ENCODE measurements at regions not wholly inside any gene's neighbourhood (a gene's known extent, or its start where the extent isn't known, plus 50 kb on each side); places are given as distances from the start of the nearest gene placed in this dataset.
"Not testable (repeated sequence)": the region's sequence is repeated elsewhere in the genome, so short reads cannot be mapped to it uniquely, and the experiment has no call there.

DNA sequence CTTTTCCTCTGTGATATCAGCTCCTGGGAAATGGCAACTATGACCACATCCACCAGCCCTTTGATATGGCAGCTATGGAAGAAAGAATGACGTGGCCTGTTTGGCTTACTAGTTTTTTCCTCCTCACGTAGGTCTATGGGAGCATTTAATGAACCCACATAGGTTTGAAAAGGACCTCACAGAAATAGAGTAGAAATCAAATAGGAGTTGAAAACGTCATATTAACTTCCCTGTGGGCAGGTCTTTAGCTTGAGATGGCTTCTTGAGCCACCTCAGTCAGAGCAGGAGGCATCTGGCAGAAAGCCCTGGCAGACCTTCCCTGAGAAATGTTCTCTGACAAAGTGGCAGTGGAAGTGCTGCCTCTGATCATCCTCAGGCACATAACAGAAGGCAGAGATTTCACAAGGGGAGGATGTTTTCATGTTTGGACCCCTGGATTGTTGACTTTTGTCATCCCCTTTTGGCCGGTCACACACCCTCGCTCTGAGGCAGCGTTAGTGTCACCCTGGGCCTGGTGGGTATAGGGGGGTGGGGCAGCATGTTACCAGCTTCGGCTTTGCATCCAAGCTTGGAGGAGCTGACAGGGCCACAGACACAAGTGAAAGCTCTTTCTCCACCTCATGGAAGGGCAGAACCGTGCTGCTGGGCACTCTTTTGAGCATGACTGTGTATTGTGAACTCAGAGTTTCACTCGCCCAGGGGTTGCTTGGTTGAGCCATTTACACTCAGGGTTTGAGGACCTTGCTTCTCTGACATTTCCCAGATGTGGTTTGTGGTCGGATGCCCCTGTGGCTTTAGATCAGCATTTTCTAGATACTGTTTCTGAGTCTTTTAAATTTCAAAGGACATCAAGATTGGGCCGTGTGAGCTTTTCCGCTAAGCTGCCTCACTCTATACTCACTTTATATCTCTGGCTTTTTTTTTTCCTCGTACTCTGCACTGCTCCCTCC lies 184.2 kb downstream of the STK31 start:
- Histone ChIP-seq H3K27me3 (no peaks in the 10 kb centered on the region), H3K4me1 (no peaks in the 10 kb centered on the region), H3K36me3 (no peaks in the 10 kb centered on the region), H3K9me3 (no peaks in the 10 kb centered on the region), H3K27ac (no peak overlapping the region), H3K4me3 (no peak overlapping the region)
- TF ChIP-seq, protein P1, sequence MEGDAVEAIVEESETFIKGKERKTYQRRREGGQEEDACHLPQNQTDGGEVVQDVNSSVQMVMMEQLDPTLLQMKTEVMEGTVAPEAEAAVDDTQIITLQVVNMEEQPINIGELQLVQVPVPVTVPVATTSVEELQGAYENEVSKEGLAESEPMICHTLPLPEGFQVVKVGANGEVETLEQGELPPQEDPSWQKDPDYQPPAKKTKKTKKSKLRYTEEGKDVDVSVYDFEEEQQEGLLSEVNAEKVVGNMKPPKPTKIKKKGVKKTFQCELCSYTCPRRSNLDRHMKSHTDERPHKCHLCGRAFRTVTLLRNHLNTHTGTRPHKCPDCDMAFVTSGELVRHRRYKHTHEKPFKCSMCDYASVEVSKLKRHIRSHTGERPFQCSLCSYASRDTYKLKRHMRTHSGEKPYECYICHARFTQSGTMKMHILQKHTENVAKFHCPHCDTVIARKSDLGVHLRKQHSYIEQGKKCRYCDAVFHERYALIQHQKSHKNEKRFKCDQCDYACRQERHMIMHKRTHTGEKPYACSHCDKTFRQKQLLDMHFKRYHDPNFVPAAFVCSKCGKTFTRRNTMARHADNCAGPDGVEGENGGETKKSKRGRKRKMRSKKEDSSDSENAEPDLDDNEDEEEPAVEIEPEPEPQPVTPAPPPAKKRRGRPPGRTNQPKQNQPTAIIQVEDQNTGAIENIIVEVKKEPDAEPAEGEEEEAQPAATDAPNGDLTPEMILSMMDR (IDR thresholded peaks at IDR 0.05), result no peak
- DNase-seq (no peak), ATAC-seq (no peak)
- intact Hi-C loops (cut with DNase I), result no loop called here

DNA sequence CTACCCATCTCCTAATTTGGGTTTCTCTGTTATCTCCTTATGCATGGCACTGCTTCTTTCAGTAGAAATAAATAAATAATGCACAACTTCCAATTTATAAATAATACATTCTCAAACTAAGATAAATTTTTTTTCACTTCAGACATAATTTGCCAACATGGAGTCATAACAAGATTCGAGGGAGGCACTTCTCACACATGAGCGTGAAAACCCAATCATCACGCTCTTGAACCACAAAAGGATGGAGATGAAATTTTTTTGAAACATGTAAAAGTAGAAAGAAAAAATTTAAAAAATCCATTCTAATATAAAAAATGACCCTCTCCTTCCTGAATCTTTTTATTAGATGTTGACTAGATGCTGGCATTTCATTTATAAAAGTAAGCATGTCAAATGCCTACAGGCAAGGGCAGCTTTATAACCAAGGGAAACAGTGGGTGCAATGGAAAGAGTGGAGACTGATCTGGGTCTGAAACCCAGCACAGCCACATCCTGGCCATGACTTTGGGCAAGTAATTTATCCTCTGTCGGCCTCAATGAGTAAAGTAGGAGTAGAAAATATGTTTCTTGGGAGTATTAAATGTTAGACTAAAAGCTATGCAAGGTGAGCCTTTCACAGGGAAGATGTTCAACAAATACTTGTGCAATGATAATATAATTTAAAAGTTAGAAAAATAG lies 185.0 kb downstream of the STK31 start:
- H3K9me3 ChIP-seq, result no peaks in the 10 kb centered on the region
- no peaks in the 10 kb centered on the region for H3K4me1 ChIP-seq
- intact Hi-C loops (cut with DNase I), result no loop called here
- H3K4me3 ChIP-seq, result no peak overlapping the region
- no peaks in the 10 kb centered on the region for H3K36me3 ChIP-seq
- no peak for DNase-seq
- ATAC-seq, result no peak
- TF ChIP-seq, protein P1 (IDR thresholded peaks at IDR 0.05), result no peak
- no peaks in the 10 kb centered on the region for H3K27me3 ChIP-seq
- no peak overlapping the region for H3K27ac ChIP-seq

DNA sequence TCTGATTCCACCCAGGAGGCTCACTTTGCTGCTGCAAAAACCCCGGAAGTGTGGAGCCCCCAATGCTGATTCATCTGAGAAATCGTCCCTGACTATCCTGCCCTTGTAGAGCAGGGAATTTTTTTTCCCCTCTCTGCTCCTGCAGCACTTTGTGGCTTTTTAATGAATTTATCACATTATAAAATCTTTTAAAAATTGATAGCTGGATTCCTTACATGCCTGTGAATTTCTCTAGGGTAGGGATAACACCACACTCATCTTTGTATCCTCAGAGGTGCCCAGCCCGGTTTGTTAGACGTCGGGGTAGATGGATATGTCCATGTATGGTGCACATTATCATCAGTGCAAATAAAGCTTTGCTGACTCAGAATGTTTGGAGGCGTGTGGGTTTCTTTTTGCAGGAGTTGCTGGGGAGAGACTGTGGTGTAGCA lies 185.7 kb downstream of the STK31 start:
- Histone ChIP-seq H3K4me1 (no peaks in the 10 kb centered on the region), H3K36me3 (no peaks in the 10 kb centered on the region), H3K4me3 (no peak overlapping the region), H3K27ac (no peak overlapping the region), H3K27me3 (no peaks in the 10 kb centered on the region), H3K9me3 (no peaks in the 10 kb centered on the region)
- ATAC-seq (no peak), DNase-seq (no peak)
- intact Hi-C loops (cut with DNase I), result no loop called here
- TF ChIP-seq, protein P1 (IDR thresholded peaks at IDR 0.05), result no peak

DNA sequence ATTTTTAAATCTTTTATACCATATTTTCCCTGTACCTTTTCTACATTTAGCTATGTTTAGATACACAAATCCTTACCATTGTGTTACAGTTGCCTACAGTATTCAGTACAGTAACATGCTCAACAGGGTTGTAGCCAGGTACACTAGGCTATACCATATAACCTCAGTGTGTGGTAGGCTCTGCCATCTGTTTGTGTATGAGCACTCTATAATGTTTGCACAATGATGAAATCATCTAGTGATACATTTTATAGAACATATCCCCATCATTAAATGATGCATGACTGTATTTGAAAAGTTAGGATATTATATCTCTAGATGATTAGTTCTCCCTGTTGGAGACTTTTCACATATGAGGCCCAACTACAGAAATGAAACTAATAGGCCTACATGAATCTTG lies 188.6 kb downstream of the STK31 start:
- Histone ChIP-seq H3K27ac (no peak overlapping the region), H3K4me1 (no peaks in the 10 kb centered on the region), H3K9me3 (no peaks in the 10 kb centered on the region), H3K4me3 (no peak overlapping the region), H3K27me3 (no peaks in the 10 kb centered on the region), H3K36me3 (no peaks in the 10 kb centered on the region)
- intact Hi-C loops (cut with DNase I), result no loop called here
- TF ChIP-seq, protein P1 (IDR thresholded peaks at IDR 0.05), result no peak
- ATAC-seq, result no peak
- no peak for DNase-seq

DNA sequence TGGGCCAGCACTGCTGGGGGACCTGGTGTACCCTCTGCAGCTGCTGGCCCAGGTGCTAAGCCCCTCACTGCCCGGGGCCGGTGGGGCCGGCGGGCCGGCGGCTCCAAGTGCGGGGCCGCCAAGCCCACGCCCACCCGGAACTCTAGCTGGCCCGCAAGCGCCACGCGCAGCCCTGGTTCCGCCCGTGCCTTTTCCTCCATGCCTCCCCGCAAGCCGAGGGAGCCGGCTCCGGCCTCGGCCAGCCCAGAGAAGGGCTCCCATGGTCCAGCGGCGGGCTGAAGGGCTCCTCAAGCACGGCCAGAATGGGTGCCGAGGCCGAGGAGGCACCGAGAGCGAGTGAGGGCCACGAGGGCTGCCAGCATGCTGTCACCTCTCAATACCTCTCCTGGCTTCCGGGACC lies 194.9 kb downstream of the STK31 start:
- ATAC-seq; H3K4me1 ChIP-seq; H3K27ac ChIP-seq; intact Hi-C loops (cut with DNase I); H3K4me3 ChIP-seq; H3K36me3 ChIP-seq; H3K9me3 ChIP-seq; DNase-seq; H3K27me3 ChIP-seq: not testable (repeated sequence)

GRCh38 chr7:23907012-23907411 lies 197.0 kb downstream of the STK31 start:
- no peak for DNase-seq
- Histone ChIP-seq H3K9me3 (no peaks in the 10 kb centered on the region), H3K27me3 (no peaks in the 10 kb centered on the region), H3K4me1 (no peaks in the 10 kb centered on the region), H3K27ac (no peak overlapping the region), H3K36me3 (no peaks in the 10 kb centered on the region), H3K4me3 (no peak overlapping the region)
- TF ChIP-seq, protein P1 (IDR thresholded peaks at IDR 0.05), result no peak
- intact Hi-C loops (cut with DNase I), result no loop called here
- ATAC-seq, result no peak

All from upper lobe of right lung (tissue), 1 donor.